ENCODE measurements at regions not wholly inside any gene's neighbourhood (a gene's known extent, or its start where the extent isn't known, plus 50 kb on each side); places are given as distances from the start of the nearest gene placed in this dataset.

DNA sequence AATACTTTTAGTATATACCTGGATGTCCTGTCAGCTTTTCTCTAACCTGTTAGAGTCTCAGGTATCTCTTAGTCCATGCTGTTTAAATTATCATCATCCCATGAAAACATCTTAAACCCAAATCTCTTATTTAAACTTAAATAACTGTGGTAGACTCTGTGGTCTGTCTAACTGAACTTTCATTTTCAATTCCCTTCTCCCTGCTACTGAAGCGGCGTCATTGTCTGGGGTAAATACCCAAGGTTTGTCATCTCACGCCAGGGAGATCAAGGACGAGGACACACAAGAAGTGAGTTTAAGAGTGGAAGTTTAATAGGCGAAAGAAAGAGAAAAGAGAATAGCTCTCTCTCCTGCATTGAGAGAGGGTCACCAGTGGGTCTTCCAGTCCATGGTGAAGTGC, 804.4 kb upstream of the CELF2 start:
- Histone ChIP-seq H3K4me3 (replicated peaks; ENCODE audit: insufficient read depth, low read length) (no peak overlapping the region), H3K27ac (replicated peaks) (no peak overlapping the region), H3K27me3 (ENCODE audit: insufficient read depth, poor library complexity, severe bottlenecking) (no peaks in the 10 kb centered on the region)
- TF ChIP-seq, protein P1, sequence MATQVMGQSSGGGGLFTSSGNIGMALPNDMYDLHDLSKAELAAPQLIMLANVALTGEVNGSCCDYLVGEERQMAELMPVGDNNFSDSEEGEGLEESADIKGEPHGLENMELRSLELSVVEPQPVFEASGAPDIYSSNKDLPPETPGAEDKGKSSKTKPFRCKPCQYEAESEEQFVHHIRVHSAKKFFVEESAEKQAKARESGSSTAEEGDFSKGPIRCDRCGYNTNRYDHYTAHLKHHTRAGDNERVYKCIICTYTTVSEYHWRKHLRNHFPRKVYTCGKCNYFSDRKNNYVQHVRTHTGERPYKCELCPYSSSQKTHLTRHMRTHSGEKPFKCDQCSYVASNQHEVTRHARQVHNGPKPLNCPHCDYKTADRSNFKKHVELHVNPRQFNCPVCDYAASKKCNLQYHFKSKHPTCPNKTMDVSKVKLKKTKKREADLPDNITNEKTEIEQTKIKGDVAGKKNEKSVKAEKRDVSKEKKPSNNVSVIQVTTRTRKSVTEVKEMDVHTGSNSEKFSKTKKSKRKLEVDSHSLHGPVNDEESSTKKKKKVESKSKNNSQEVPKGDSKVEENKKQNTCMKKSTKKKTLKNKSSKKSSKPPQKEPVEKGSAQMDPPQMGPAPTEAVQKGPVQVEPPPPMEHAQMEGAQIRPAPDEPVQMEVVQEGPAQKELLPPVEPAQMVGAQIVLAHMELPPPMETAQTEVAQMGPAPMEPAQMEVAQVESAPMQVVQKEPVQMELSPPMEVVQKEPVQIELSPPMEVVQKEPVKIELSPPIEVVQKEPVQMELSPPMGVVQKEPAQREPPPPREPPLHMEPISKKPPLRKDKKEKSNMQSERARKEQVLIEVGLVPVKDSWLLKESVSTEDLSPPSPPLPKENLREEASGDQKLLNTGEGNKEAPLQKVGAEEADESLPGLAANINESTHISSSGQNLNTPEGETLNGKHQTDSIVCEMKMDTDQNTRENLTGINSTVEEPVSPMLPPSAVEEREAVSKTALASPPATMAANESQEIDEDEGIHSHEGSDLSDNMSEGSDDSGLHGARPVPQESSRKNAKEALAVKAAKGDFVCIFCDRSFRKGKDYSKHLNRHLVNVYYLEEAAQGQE (IDR thresholded peaks at IDR 0.05; ENCODE audit: insufficient replicate concordance, low read depth), result no peak
- no peak for TF ChIP-seq CTCF (IDR thresholded peaks at IDR 0.05; ENCODE audit: insufficient read depth, low read length)
- no peak for TF ChIP-seq SPI1 (IDR thresholded peaks at IDR 0.05; ENCODE audit: borderline replicate concordance, low read depth)
- TF ChIP-seq POLR2AphosphoS5 (IDR thresholded peaks at IDR 0.05; ENCODE audit: low read depth), result no peak
- TF ChIP-seq GABPA (IDR thresholded peaks at IDR 0.05; ENCODE audit: low read depth), result no peak
- no peak for DNase-seq (ENCODE audit: low read depth in 1 of 2, low spot score in 1 of 2)

DNA sequence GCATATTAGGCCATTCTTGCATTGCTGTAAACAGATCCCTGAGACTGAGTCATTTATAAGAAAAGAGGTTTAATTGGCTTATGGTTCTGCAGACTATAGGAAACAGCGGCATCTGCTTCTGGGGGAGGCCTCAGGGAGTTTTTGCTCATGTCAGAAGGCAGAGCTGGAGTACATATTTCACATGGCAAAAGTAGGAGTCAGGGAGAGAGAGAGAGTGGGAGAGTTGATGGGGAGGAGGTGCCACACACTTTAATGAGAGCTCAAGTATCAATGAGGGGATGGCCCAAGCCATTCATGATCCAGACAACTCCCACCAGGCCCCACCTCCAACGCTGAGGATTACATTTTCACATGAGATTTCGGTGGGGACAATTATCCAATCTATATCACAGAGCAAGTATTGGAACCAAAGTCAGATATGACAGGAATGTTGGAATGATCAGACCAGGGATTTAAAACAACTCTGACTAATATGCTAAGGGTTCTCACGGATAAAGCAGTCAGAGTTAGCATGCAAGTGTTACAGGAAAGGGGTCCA, 795.3 kb upstream of the CELF2 start:
- TF ChIP-seq, protein P1 (IDR thresholded peaks at IDR 0.05; ENCODE audit: insufficient replicate concordance, low read depth), result no peak
- TF ChIP-seq POLR2AphosphoS5 (IDR thresholded peaks at IDR 0.05; ENCODE audit: low read depth) (no peak), CTCF (IDR thresholded peaks at IDR 0.05; ENCODE audit: insufficient read depth, low read length) (no peak), GABPA (IDR thresholded peaks at IDR 0.05; ENCODE audit: low read depth) (no peak), SPI1 (IDR thresholded peaks at IDR 0.05; ENCODE audit: borderline replicate concordance, low read depth) (no peak)
- Histone ChIP-seq H3K27ac (replicated peaks) (no peak overlapping the region), H3K27me3 (ENCODE audit: insufficient read depth, poor library complexity, severe bottlenecking) (no peaks in the 10 kb centered on the region), H3K4me3 (replicated peaks; ENCODE audit: insufficient read depth, low read length) (no peak overlapping the region)
- DNase-seq (ENCODE audit: low read depth in 1 of 2, low spot score in 1 of 2), result no peak

- no peak for TF ChIP-seq SPI1 (IDR thresholded peaks at IDR 0.05; ENCODE audit: borderline replicate concordance, low read depth)
- TF ChIP-seq GABPA (IDR thresholded peaks at IDR 0.05; ENCODE audit: low read depth), result no peak
- TF ChIP-seq, protein P1 (IDR thresholded peaks at IDR 0.05; ENCODE audit: insufficient replicate concordance, low read depth), result no peak
- no peak for TF ChIP-seq POLR2AphosphoS5 (IDR thresholded peaks at IDR 0.05; ENCODE audit: low read depth)
- TF ChIP-seq CTCF (IDR thresholded peaks at IDR 0.05; ENCODE audit: insufficient read depth, low read length), result no peak
- Histone ChIP-seq H3K4me3 (replicated peaks; ENCODE audit: insufficient read depth, low read length) (no peak overlapping the region), H3K27me3 (ENCODE audit: insufficient read depth, poor library complexity, severe bottlenecking) (no peaks in the 10 kb centered on the region), H3K27ac (replicated peaks) (no peak overlapping the region)
- no peak for DNase-seq (ENCODE audit: low read depth in 1 of 2, low spot score in 1 of 2)
These were observed 794.5 kb upstream of the CELF2 start for GRCh38 chr10:10223131-10223530.

Measured in HL-60 (cell line).